GM12864 (cell line): ENCODE measurements at regions not wholly inside any gene's neighbourhood (a gene's known extent, or its start where the extent isn't known, plus 50 kb on each side); places are given as distances from the start of the nearest gene placed in this dataset.
"Not testable (repeated sequence)": the region's sequence is repeated elsewhere in the genome, so short reads cannot be mapped to it uniquely, and the experiment has no call there.

Experiments used
- DNase-seq: peaks from one replicate; pipeline ENCODE4 v3.0.0-alpha.2; 2011; ENCODE audit warnings: low read depth
- H3K4me3 ChIP-seq: 2 replicates; pipeline ENCODE4 v1.5.1; 2011; ENCODE audit warnings: mild to moderate bottlenecking, low read depth, low read length, control low read depth
- CTCF ChIP-seq: IDR thresholded peaks from 2 replicates; pipeline ENCODE4 v1.5.1; 2011; ENCODE audit warnings: low read depth, mild to moderate bottlenecking, moderate library complexity, low read length, control low read depth, inconsistent platforms; ENCODE audit errors: missing control alignments

DNA sequence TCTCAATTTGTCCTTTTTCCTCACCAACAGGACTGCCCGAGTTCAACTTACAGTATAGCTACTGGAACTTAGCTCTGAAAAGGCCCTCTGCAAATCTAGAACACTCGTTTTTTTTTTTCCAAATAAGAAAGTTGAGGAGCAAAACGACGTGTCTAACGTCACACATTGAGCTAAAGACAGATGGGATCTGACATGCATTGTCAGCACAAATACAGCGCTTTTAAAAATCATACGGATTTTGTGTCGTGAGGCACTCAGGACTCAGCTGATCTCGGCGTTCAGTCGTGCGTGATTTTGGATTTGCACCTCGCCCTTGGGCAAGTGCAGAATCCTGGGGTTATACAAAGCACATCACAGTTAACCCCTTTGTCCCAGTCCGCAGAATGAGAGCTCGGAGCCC is 94.7 kb upstream of the ZNF322 start:
- TF ChIP-seq CTCF: no peak
- no peak overlapping the region for H3K4me3 ChIP-seq
- DNase-seq: no peak

- not testable (repeated sequence) for H3K4me3 ChIP-seq
Observed at GRCh38 chr6:26754801-26755200, 95.3 kb upstream of the ZNF322 start.

DNA sequence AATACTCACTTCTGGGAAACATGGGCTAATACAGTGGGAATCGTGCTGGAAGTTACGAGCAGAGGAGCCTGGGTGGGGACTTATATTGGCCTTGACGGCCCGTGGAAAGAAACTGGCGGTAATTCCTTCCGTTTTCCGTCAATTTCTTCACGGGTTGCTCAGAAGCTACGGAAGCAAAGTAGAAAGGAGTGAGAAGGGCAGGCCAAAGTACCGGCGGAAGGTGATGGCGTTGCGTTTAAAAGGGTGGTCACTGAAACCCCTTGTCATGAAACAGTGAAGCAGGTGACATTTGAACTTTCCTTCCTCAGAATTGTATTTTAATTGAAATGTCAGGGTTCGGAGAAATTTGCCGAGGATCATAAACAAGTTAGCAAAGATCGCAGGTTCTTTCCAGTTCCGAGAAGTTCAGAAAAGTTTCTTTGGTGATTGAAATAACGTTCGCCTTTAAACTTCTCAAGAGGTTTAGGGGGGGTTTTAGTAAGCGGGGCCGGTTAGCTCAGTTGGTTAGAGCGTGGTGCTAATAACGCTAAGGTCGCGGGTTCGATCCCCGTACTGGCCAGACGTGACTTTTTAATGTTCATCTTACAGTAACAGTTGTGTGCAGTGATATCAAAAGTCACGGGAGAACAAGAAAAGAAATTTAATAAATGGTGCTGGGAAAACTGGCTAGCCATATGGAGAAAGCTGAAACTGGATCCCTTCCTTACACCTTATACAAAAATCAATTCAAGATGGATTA is 96.7 kb upstream of the ZNF322 start:
- DNase-seq, H3K4me3 ChIP-seq: not testable (repeated sequence)

More at GRCh38 chr6:26754801-26755200, 95.3 kb upstream of the ZNF322 start:
- DNase-seq: not testable (repeated sequence)

GRCh38 chr6:26766203-26766902 is 106.8 kb upstream of the ZNF322 start:
- not testable (repeated sequence) for DNase-seq, H3K4me3 ChIP-seq

DNA sequence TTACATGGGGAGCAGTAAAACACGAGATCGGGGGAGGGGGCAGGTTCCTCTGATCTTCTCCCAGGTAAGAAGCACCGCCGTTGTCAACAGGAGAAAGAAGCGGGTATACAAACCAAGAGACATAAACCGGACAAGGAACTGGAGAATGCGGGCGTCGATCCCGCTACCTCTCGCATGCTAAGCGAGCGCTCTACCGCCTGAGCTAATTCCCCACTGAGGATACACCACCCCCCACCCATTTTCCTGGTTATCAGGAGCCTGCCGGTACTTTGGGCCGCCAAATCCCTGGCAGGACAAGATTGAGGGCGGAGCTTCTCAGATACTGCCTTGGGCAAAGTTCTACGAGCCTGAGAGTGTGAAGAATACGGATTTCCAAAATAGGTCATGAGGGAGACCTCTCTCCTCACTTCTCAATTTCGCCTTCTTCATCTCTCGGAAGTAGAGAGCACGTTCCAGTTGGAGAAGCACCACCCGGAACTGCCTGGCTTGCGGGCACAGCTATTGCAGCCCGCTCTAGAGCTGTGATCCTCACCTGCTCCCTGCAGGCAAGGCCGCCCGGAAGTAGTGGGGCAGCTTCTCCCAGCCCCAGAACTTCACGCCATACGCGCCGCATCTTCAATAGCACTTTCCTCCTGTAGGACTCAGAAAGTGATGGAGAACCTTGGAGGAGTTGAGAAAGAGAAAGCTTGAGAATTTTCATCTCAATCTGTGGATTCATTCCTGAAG is 111.6 kb upstream of the ZNF322 start:
- not testable (repeated sequence) for H3K4me3 ChIP-seq, DNase-seq

DNA sequence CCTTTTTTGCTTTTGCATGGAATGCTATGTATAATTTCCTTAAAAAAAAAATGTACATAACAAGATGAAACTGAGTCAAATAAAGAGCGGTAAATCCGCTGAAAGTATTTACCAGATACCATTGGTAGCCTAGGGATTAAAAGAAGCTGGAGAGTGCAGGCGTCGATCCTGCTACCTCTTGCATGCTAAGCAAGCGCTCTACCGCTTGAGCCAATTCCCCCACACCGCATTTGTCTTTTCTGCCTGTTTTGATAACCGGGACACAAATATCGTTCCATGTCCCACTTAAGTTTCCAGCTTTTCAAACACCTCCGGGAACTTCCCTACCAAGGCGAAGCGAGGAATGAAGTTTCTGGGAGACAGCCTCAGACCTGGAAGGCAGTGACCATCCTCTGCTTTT is 113.9 kb upstream of the ZNF322 start:
- H3K4me3 ChIP-seq, DNase-seq: not testable (repeated sequence)

DNA sequence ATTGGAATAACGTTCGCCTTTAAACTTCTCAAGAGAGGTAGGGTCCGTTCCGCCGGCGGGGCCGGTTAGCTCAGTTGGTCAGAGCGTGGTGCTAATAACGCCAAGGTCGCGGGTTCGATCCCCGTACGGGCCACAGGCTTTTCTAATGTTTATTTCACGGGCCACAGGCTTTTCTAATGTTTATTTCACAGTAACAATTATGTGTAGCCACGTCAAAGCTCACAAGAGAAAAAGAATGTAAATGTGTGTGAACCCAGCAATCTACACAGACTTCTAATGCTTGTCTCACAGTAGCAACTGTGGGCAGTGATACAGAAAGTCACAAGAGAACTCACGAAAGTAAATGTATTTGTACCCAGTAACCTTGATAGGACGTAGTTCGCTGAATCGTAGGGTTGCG is 121.0 kb upstream of the ZNF322 start:
- not testable (repeated sequence) for DNase-seq, H3K4me3 ChIP-seq

GRCh38 chr6:26795474-26796307 is 136.1 kb upstream of the ZNF322 start:
- H3K4me3 ChIP-seq, DNase-seq: not testable (repeated sequence)

GRCh38 chr6:26799903-26800633 is 140.5 kb upstream of the ZNF322 start:
- DNase-seq, H3K4me3 ChIP-seq: not testable (repeated sequence)

DNA sequence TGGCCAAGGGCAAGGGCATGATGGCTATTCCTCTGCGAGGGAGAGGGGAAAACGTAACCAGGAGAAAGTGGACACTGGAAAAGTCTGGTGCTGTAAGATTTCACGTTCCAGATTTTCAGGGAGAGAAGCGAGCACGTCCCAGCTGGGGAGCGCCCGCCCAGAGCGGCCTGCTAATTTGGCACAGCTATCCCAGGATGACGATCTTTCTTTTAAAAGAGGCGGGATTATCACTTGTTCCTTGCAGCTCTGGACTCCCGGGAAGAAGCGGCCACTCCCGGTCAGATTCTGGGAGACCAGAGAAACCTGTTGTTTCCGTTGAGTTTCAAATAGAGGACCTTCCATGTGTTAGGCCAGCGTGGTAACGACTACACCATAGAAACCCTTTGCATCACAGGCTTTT is 144.2 kb upstream of the ZNF322 start:
- H3K4me3 ChIP-seq, DNase-seq: not testable (repeated sequence)

DNA sequence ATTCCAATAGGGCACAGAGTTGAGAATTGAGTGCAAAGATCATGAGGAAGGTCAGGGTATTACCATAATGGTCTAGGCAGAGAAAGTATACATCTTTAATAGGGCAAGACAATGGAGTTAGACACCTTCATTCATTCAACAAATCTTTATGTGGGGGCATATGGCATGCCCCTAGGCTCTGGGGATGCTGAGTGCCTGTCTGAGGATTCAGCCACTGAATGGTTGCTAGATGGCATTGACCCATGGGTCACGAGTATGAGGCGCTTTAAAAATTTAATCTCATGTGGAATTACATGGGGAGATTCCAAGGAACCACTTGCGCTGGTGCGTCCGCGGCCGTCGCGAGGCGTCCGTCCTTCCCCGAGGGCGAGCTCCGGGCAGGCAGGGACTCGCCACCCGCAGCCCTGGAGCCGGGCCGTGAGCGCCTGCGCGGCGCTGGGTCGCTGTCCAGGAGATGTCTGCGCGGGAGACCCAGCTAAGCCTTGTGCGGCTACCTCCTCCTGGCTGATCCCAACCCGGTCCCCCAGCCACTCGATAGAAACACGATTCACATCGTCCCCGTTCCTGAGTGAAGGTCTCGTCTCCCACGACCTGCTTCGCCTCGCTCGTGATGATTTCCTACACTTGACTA is 152.1 kb upstream of the ZNF322 start:
- DNase-seq, H3K4me3 ChIP-seq: not testable (repeated sequence)

- DNase-seq, H3K4me3 ChIP-seq: not testable (repeated sequence)
Observed at GRCh38 chr6:26818640-26819225, 159.2 kb upstream of the ZNF322 start.

GRCh38 chr6:26827965-26828364 is 168.4 kb upstream of the ZNF322 start:
- H3K4me3 ChIP-seq, DNase-seq: not testable (repeated sequence)

GRCh38 chr6:26829480-26829879 is 169.9 kb upstream of the ZNF322 start:
- H3K4me3 ChIP-seq, DNase-seq: not testable (repeated sequence)

DNA sequence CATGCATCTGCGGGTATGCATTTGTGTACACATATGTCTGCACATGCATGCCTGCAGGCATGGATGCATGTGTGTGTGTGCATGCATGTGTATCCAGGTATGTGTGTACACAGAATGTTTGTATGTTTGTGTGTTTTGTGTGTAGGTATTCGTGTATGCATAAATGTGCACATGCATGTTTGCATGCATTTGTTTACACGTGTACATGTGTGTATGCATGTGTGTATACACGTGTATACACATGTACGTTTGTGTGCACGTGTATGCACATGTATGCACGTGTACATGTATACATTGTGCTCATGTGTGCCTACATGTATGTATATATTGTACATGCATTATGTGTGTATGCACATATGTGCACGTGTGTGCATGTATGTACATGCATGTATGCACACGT is 171.4 kb upstream of the ZNF322 start:
- not testable (repeated sequence) for H3K4me3 ChIP-seq, DNase-seq

DNA sequence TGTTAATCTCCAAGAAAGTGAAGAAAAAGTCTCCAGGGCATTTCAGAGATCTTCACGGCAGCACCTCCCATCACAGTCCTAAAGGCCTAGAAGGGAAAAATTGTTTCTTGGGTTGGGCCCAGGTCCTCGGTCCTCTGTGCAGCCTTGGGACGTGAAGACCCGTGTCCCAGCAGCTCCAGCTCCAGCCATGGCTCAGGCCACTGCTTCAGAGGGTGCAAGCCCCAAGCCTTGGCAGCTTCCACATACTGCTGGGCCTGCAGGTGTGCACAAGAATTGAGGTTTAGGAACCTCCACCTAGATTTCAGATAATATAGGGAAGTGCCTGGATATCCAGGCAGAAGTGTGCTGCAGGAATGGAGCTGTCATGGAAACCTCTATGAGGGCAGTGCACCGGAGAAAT is 176.2 kb upstream of the ZNF322 start:
- DNase-seq, H3K4me3 ChIP-seq: not testable (repeated sequence)
